ENCODE measurements at regions not wholly inside any gene's neighbourhood (a gene's known extent, or its start where the extent isn't known, plus 50 kb on each side); places are given as distances from the start of the nearest gene placed in this dataset.

DNA sequence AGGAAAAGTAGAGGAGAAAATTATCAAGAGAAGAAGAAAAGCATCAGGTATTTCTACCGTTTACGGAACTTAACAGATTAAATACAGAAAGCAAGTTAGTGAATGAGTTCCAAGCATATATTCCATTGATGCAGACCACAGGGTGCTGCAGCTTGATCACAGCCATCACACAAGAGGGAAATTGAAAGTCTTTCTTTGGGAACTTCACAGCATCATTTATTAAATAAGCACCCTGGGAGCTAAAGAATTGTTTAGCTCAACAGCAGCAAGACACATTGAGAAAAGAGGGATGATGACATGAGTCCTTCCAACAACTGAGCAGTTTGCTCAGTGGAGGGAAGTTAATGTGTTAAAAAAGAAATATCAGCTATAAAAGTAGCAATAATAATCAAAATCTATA is 69.3 kb upstream of the DYNC1I2 start:
- no peaks in the 10 kb centered on the region for H3K36me3 ChIP-seq (ENCODE audit: insufficient read depth, low read length)
- CTCF ChIA-PET, result no interaction called here
- H3K27ac ChIP-seq (ENCODE audit: low read depth in 1 of 2, low read length in 2 of 2), result no peak overlapping the region
- Mint-ChIP-seq H3K27me3 (peaks cover 3% of the 10 kb centered on the region), H3K9me3 (no peaks in the 10 kb centered on the region), H3K4me1 (ENCODE audit: low read depth) (no peaks in the 10 kb centered on the region), H3K4me3 (no peak overlapping the region), H3K36me3 (ENCODE audit: low read depth) (no peaks in the 10 kb centered on the region), H3K27ac (no peak overlapping the region)
- no peaks in the 10 kb centered on the region for H3K9me3 ChIP-seq (ENCODE audit: control insufficient read depth in 1 of 2, insufficient read depth in 1 of 2, low read length in 2 of 2)
- POLR2A ChIA-PET, result no interaction called here
- ATAC-seq (ENCODE audit: poor library complexity), result no peak
- intact Hi-C loops (cut with DNase I, micrococcal nuclease), result no loop called here
- no peaks in the 10 kb centered on the region for H3K4me1 ChIP-seq (ENCODE audit: insufficient read depth, low read length)
- DNase-seq, result no peak
- TF ChIP-seq, protein P1, sequence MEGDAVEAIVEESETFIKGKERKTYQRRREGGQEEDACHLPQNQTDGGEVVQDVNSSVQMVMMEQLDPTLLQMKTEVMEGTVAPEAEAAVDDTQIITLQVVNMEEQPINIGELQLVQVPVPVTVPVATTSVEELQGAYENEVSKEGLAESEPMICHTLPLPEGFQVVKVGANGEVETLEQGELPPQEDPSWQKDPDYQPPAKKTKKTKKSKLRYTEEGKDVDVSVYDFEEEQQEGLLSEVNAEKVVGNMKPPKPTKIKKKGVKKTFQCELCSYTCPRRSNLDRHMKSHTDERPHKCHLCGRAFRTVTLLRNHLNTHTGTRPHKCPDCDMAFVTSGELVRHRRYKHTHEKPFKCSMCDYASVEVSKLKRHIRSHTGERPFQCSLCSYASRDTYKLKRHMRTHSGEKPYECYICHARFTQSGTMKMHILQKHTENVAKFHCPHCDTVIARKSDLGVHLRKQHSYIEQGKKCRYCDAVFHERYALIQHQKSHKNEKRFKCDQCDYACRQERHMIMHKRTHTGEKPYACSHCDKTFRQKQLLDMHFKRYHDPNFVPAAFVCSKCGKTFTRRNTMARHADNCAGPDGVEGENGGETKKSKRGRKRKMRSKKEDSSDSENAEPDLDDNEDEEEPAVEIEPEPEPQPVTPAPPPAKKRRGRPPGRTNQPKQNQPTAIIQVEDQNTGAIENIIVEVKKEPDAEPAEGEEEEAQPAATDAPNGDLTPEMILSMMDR (IDR thresholded peaks at IDR 0.05), result no peak
- no peak overlapping the region for H3K4me3 ChIP-seq (ENCODE audit: low read length)
- no peaks in the 10 kb centered on the region for H3K27me3 ChIP-seq (ENCODE audit: control insufficient read depth in 1 of 2, insufficient read depth in 2 of 2, low read length in 2 of 2)

GRCh38 chr2:171625006-171625405 is 62.3 kb upstream of the DYNC1I2 start:
- no peak for DNase-seq
- H3K4me3 ChIP-seq (ENCODE audit: low read length), result no peak overlapping the region
- ChIA-PET CTCF (no interaction called here), POLR2A (no interaction called here)
- H3K27me3 Mint-ChIP-seq, result peaks cover 11% of the 10 kb centered on the region
- H3K4me1 Mint-ChIP-seq (ENCODE audit: low read depth), result no peaks in the 10 kb centered on the region
- H3K36me3 Mint-ChIP-seq (ENCODE audit: low read depth), result no peaks in the 10 kb centered on the region
- intact Hi-C loops (cut with DNase I, micrococcal nuclease), result no loop called here
- H3K27me3 ChIP-seq (ENCODE audit: control insufficient read depth in 1 of 2, insufficient read depth in 2 of 2, low read length in 2 of 2), result peaks cover 0 to 5% of the 10 kb centered on the region in 2 experiments
- H3K27ac ChIP-seq (ENCODE audit: low read depth in 1 of 2, low read length in 2 of 2), result no peak overlapping the region
- H3K27ac Mint-ChIP-seq, result no peak overlapping the region
- no peak overlapping the region for H3K4me3 Mint-ChIP-seq
- H3K4me1 ChIP-seq (ENCODE audit: insufficient read depth, low read length), result no peaks in the 10 kb centered on the region
- H3K36me3 ChIP-seq (ENCODE audit: insufficient read depth, low read length), result no peaks in the 10 kb centered on the region
- no peaks in the 10 kb centered on the region for H3K9me3 Mint-ChIP-seq
- no peak for ATAC-seq (ENCODE audit: poor library complexity)
- TF ChIP-seq, protein P1 (IDR thresholded peaks at IDR 0.05), result no peak
- peaks cover 6 to 19% of the 10 kb centered on the region in 2 experiments for H3K9me3 ChIP-seq (ENCODE audit: control insufficient read depth in 1 of 2, insufficient read depth in 1 of 2, low read length in 2 of 2)

DNA sequence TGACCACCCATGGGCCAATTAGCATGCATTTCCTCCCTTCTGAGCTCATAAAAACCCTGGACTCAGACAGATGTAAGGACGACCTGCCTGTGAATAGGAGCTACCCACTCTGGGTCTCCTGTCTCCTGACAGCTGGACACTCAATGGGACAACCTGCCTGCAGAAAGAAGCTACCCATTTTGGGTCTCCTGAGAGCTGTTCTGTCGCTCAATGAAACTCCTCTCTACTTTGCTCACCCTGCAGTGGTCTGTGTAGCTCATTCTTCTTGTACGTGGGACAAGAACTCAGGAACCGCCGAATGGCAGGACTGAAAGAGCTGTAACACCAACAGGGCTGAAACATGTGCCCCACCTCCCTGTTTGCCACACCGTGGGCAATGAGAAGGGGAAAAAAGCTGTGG is 60.3 kb upstream of the DYNC1I2 start:
- Histone ChIP-seq H3K4me1 (ENCODE audit: insufficient read depth, low read length) (no peaks in the 10 kb centered on the region), H3K27ac (ENCODE audit: low read depth in 1 of 2, low read length in 2 of 2) (no peak overlapping the region), H3K36me3 (ENCODE audit: insufficient read depth, low read length) (no peaks in the 10 kb centered on the region), H3K9me3 (ENCODE audit: control insufficient read depth in 1 of 2, insufficient read depth in 1 of 2, low read length in 2 of 2) (peaks cover 24 to 31% of the 10 kb centered on the region in 2 experiments), H3K4me3 (ENCODE audit: low read length) (no peak overlapping the region), H3K27me3 (ENCODE audit: control insufficient read depth in 1 of 2, insufficient read depth in 2 of 2, low read length in 2 of 2) (peaks cover 0 to 5% of the 10 kb centered on the region in 2 experiments)
- Mint-ChIP-seq H3K9me3 (peaks cover 8% of the 10 kb centered on the region), H3K27ac (no peak overlapping the region), H3K4me3 (no peak overlapping the region), H3K4me1 (ENCODE audit: low read depth) (no peaks in the 10 kb centered on the region), H3K27me3 (peaks cover 11% of the 10 kb centered on the region), H3K36me3 (ENCODE audit: low read depth) (no peaks in the 10 kb centered on the region)
- TF ChIP-seq, protein P1 (IDR thresholded peaks at IDR 0.05), result no peak
- no peak for DNase-seq
- POLR2A ChIA-PET, result no interaction called here
- intact Hi-C loops (cut with DNase I, micrococcal nuclease), result no loop called here
- CTCF ChIA-PET, result no interaction called here
- ATAC-seq (ENCODE audit: poor library complexity), result no peak

Data from CD4-positive, alpha-beta T cell (primary cell).